ENCODE measurements at regions not wholly inside any gene's neighbourhood (a gene's known extent, or its start where the extent isn't known, plus 50 kb on each side); places are given as distances from the start of the nearest gene placed in this dataset.

DNA sequence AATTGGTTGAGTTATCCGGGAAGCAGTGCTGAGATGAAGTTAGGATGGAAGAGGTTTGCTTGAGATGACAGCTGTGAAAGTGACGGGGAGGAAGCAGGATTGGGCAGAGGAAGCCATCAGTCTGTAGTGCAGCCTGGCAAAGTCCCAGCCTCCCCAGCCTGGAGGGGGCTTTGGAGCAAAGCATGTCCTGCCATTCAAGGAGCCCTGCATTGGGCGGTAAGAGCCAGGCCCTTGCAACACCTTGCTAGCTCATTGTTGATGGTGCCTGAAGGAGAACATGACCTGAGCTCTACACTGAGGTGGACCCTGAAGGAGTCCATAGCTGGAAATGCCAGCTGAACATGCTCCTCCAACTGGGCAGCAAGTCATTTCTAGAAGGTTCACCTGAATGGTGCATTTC, 228.9 kb downstream of the ACKR3 start:
- CTCF ChIA-PET: no interaction called here
- TF ChIP-seq L3MBTL2 (conservative IDR thresholded peaks at IDR 0.05) (no peak), TARDBP (IDR thresholded peaks at IDR 0.05) (no peak), ARNT (IDR thresholded peaks at IDR 0.05) (no peak), CTBP1 (IDR thresholded peaks at IDR 0.05; ENCODE audit: borderline replicate concordance) (no peak), HDGF (IDR thresholded peaks at IDR 0.05; ENCODE audit: borderline replicate concordance) (no peak), ELF4 (IDR thresholded peaks at IDR 0.05) (no peak), SP1 (IDR thresholded peaks at IDR 0.05) (no peak), NFRKB (IDR thresholded peaks at IDR 0.05) (no peak), BHLHE40 (IDR thresholded peaks at IDR 0.05; ENCODE audit: borderline replicate concordance) (no peak), FOXM1 (IDR thresholded peaks at IDR 0.05; ENCODE audit: borderline replicate concordance) (no peak), SUZ12 (IDR thresholded peaks at IDR 0.05) (no peak), FOXK2 (IDR thresholded peaks at IDR 0.05) (no peak), LEF1 (IDR thresholded peaks at IDR 0.05; ENCODE audit: borderline replicate concordance) (no peak), ZNF384 (IDR thresholded peaks at IDR 0.05) (no peak), FOXA1 (IDR thresholded peaks at IDR 0.05) (no peak)
- TF ChIP-seq, protein P1, sequence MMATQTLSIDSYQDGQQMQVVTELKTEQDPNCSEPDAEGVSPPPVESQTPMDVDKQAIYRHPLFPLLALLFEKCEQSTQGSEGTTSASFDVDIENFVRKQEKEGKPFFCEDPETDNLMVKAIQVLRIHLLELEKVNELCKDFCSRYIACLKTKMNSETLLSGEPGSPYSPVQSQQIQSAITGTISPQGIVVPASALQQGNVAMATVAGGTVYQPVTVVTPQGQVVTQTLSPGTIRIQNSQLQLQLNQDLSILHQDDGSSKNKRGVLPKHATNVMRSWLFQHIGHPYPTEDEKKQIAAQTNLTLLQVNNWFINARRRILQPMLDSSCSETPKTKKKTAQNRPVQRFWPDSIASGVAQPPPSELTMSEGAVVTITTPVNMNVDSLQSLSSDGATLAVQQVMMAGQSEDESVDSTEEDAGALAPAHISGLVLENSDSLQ (IDR thresholded peaks at IDR 0.05): no peak
- POLR2A ChIA-PET: no interaction called here
- no peak for DNase-seq (ENCODE audit: extremely low spot score)

DNA sequence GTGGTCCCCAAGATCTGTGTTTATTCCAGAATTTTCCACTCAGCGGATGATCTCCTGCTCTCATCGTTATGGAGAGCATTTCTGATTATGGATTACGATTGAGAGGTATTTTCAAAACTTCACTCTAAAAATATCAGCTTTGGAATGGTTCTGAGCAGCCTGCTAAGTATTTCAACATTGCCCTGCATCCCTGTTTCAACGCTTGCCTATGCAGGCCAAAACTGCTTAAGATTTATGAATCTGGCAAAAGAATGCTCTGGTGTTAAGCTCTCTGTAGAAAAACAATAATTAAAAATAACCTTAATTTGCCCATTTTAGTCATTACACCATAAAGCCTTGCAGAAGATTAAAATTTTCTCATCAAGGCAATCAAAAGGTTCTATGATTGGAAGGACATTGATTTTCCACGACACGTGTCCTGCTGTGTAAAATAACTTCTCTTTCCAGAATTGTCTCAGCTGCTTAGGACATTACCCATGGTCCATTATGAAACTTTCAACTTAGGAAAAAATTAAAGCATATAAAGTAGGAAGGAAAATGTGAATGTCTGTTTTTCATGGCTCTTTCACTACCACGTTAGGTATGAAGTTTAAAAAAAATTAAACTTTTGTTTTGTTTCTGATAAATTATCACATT, 229.9 kb downstream of the ACKR3 start:
- ChIA-PET CTCF (no interaction called here), POLR2A (no interaction called here)
- TF ChIP-seq, protein P1 (IDR thresholded peaks at IDR 0.05): no peak
- TF ChIP-seq BHLHE40 (IDR thresholded peaks at IDR 0.05; ENCODE audit: borderline replicate concordance): no peak
- TF ChIP-seq TARDBP (IDR thresholded peaks at IDR 0.05): no peak
- no peak for DNase-seq (ENCODE audit: extremely low spot score)

DNA sequence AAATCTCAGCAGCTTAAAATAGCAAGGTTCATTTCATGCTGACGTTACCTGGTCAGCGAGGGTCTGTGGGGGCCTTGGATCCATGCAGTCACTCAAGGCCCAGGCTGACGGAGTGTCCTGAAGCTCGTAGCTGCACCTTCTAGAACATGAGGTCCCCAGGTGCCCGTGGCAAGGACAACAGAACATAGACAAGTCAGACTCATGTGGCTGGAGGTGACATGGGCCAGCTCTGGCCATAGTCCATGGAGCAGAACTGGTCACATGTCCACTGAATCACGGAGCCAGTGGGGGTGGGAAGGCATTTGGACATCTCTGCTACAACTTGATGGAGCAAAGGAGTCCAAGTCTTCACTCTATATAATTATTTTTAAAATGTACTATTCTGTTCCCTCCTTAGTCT, 233.2 kb downstream of the ACKR3 start:
- ChIA-PET POLR2A (no interaction called here), CTCF (no interaction called here)
- TF ChIP-seq L3MBTL2 (conservative IDR thresholded peaks at IDR 0.05) (no peak), SP1 (IDR thresholded peaks at IDR 0.05) (no peak), FOXK2 (IDR thresholded peaks at IDR 0.05) (no peak), ARNT (IDR thresholded peaks at IDR 0.05) (no peak), FOXM1 (IDR thresholded peaks at IDR 0.05; ENCODE audit: borderline replicate concordance) (no peak), BHLHE40 (IDR thresholded peaks at IDR 0.05; ENCODE audit: borderline replicate concordance) (no peak), SUZ12 (IDR thresholded peaks at IDR 0.05) (no peak), CTBP1 (IDR thresholded peaks at IDR 0.05; ENCODE audit: borderline replicate concordance) (no peak), ZNF384 (IDR thresholded peaks at IDR 0.05) (no peak), FOXA1 (IDR thresholded peaks at IDR 0.05) (no peak), NFRKB (IDR thresholded peaks at IDR 0.05) (no peak), HDGF (IDR thresholded peaks at IDR 0.05; ENCODE audit: borderline replicate concordance) (no peak), TARDBP (IDR thresholded peaks at IDR 0.05) (no peak), LEF1 (IDR thresholded peaks at IDR 0.05; ENCODE audit: borderline replicate concordance) (no peak), ELF4 (IDR thresholded peaks at IDR 0.05) (no peak)
- TF ChIP-seq, protein P1 (IDR thresholded peaks at IDR 0.05): no peak
- DNase-seq (ENCODE audit: extremely low spot score): no peak

DNA sequence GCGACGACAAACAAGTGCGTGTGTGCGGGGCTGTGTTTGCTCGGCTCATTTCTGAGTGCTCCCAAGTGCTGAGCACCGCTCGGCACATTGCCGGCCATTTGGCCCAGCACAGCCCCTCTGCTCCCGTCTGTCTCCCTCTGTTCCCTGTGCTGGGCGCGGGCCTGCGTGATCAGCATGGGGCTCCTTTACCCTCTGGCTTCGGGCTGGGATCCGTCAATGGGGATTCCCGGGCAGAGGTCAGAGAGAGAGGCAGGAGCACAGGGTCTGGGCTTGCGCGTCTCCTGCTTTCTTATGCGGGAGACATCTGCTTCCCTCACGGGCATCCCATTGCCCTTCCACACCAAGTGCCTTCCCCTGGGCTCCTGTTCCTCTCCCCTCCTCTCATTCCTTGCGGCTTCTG, 234.0 kb downstream of the ACKR3 start:
- ChIA-PET POLR2A (no interaction called here), CTCF (no interaction called here)
- TF ChIP-seq BHLHE40 (IDR thresholded peaks at IDR 0.05; ENCODE audit: borderline replicate concordance) (no peak), FOXK2 (IDR thresholded peaks at IDR 0.05) (no peak), TARDBP (IDR thresholded peaks at IDR 0.05) (no peak), ELF4 (IDR thresholded peaks at IDR 0.05) (no peak), FOXM1 (IDR thresholded peaks at IDR 0.05; ENCODE audit: borderline replicate concordance) (no peak), LEF1 (IDR thresholded peaks at IDR 0.05; ENCODE audit: borderline replicate concordance) (no peak), SP1 (IDR thresholded peaks at IDR 0.05) (no peak), HDGF (IDR thresholded peaks at IDR 0.05; ENCODE audit: borderline replicate concordance) (no peak), NFRKB (IDR thresholded peaks at IDR 0.05) (no peak), L3MBTL2 (conservative IDR thresholded peaks at IDR 0.05) (no peak), CTBP1 (IDR thresholded peaks at IDR 0.05; ENCODE audit: borderline replicate concordance) (no peak), ARNT (IDR thresholded peaks at IDR 0.05) (no peak), FOXA1 (IDR thresholded peaks at IDR 0.05) (no peak), SUZ12 (IDR thresholded peaks at IDR 0.05) (no peak), ZNF384 (IDR thresholded peaks at IDR 0.05) (no peak)
- TF ChIP-seq, protein P1 (IDR thresholded peaks at IDR 0.05): no peak
- DNase-seq (ENCODE audit: extremely low spot score): no peak

DNA sequence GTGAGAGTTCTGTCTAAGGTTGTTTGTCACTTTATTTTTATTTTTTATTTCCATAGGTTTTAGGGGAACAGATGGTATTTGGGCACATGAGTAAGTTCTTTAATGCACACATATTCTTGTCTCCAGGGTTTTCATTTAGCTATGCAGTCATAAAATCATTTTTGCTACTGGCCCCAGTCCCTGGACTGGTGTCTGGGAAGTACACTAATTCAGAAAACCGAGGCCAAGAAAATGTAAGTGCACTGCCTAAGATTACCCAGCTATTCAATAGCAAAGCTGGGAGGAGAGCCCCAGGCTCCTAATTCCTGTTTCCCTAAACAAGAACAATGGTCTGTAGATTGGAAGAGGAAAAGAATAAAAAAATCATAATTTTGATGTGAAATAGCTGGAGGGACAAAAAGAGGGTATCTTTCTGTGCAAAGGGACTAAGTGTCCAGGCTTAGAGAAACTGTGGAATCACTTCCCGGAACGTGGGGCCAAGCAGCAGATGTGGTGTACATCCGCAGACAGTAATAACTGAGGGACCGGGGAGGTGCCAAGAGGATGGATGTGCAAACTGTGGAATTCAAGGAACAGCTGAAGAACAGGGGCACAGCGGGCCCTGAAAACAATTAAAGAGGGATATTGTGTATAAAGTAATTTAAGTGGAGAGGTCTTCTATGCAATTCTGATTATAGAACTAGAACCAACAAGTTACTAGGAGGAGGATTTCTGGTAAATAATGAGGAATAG, 236.3 kb downstream of the ACKR3 start:
- ChIA-PET POLR2A (no interaction called here), CTCF (no interaction called here)
- no peak for DNase-seq (ENCODE audit: extremely low spot score)
- TF ChIP-seq CTBP1 (IDR thresholded peaks at IDR 0.05; ENCODE audit: borderline replicate concordance): no peak
- no peak for TF ChIP-seq ZNF384 (IDR thresholded peaks at IDR 0.05)
- no peak for TF ChIP-seq ELF4 (IDR thresholded peaks at IDR 0.05)
- no peak for TF ChIP-seq TARDBP (IDR thresholded peaks at IDR 0.05)
- no peak for TF ChIP-seq SUZ12 (IDR thresholded peaks at IDR 0.05)
- no peak for TF ChIP-seq NFRKB (IDR thresholded peaks at IDR 0.05)
- TF ChIP-seq BHLHE40 (IDR thresholded peaks at IDR 0.05; ENCODE audit: borderline replicate concordance): no peak
- no peak for TF ChIP-seq HDGF (IDR thresholded peaks at IDR 0.05; ENCODE audit: borderline replicate concordance)
- TF ChIP-seq LEF1 (IDR thresholded peaks at IDR 0.05; ENCODE audit: borderline replicate concordance): no peak
- TF ChIP-seq FOXK2 (IDR thresholded peaks at IDR 0.05): no peak
- no peak for TF ChIP-seq L3MBTL2 (conservative IDR thresholded peaks at IDR 0.05)
- no peak for TF ChIP-seq FOXM1 (IDR thresholded peaks at IDR 0.05; ENCODE audit: borderline replicate concordance)
- no peak for TF ChIP-seq SP1 (IDR thresholded peaks at IDR 0.05)
- TF ChIP-seq FOXA1 (IDR thresholded peaks at IDR 0.05): no peak
- TF ChIP-seq, protein P1 (IDR thresholded peaks at IDR 0.05): no peak

Data from HEK293T (cell line).